GM12878 (cell line): ENCODE measurements at regions not wholly inside any gene's neighbourhood (a gene's known extent, or its start where the extent isn't known, plus 50 kb on each side); places are given as distances from the start of the nearest gene placed in this dataset.

Source experiments
- ATAC-seq: fragments of 200-7000 bp; cut with Tn5 transposase; 3 replicates; pipeline ENCODE4 v1.9.1; 2020; ENCODE audit warnings: mild to moderate bottlenecking, moderate library complexity
- BruUV-seq: library from RNA; stranded (reverse); fragments of 400-500 nt; replicated peaks from 2 replicates; lab custom pipeline; 2021; lab: Mats Ljungman, UMichigan
- CTCF ChIA-PET: fragments of 300-600 bp; sonication (Branson Sonifier 250); formaldehyde crosslinking; extraction: SDS; loops from one replicate; lab custom pipeline; 2021; ENCODE audit warnings: inconsistent platforms; lab: Yijun Ruan, JAX
- POLR2A ChIA-PET: fragments of 350-600 bp; formaldehyde crosslinking; extraction: SDS; loops from one replicate; lab custom pipeline; 2021; ENCODE audit warnings: inconsistent platforms; lab: Charles Lee
- RAD21 ChIA-PET: fragments of 300-600 bp; sonication (Branson Sonifier 250); formaldehyde crosslinking; loops from one replicate; lab custom pipeline; 2023; ENCODE audit warnings: antibody characterized with exemption; ENCODE audit not compliant: unreplicated experiment; lab: Charles Lee
- SMC1A ChIA-PET: fragments of 300-600 bp; sonication (Branson Sonifier 250); formaldehyde crosslinking; loops from one replicate; lab custom pipeline; 2023; ENCODE audit not compliant: unreplicated experiment, uncharacterized antibody; lab: Charles Lee
- DNase-seq: peaks from one replicate; pipeline ENCODE4 v3.0.0-alpha.2; 2011; ENCODE audit warnings: low read depth, low spot score
- FAIRE-seq: peaks from 3 replicates; lab custom pipeline; 2011; peaks lifted over from hg19 to GRCh38; lab: Jason Lieb, UNC
- H2AFZ ChIP-seq: 2 replicates; pipeline ENCODE4 v1.6.0; 2011; ENCODE audit warnings: low read depth, low read length, control low read depth; ENCODE audit not compliant: control insufficient read depth
- H3K27ac ChIP-seq: 2 replicates; pipeline ENCODE4 v1.5.1; 2011; ENCODE audit warnings: control low read depth; ENCODE audit not compliant: control insufficient read depth, insufficient read depth
- H3K27me3 ChIP-seq, 2 experiments: replicated peaks in 1 of 2; 2 replicates each; pipeline versions ENCODE4 v1.6.0 to v1.6.1; 2011; ENCODE audit warnings: low read length in 1 of 2; ENCODE audit not compliant: control insufficient read depth in 2 of 2, insufficient read depth in 2 of 2
- H3K36me3 ChIP-seq, 2 experiments: 2 replicates each; pipeline ENCODE4 v1.5.1; 2011; ENCODE audit warnings: low read length in 1 of 2; ENCODE audit not compliant: control insufficient read depth in 2 of 2, insufficient read depth in 2 of 2
- H3K4me1 ChIP-seq: 2 replicates; pipeline ENCODE4 v1.6.1; 2011; ENCODE audit warnings: mild to moderate bottlenecking, low read length, moderate library complexity, mixed read lengths; ENCODE audit not compliant: control insufficient read depth, insufficient read depth
- H3K4me2 ChIP-seq: 2 replicates; pipeline ENCODE4 v1.6.0; 2011; ENCODE audit warnings: control low read depth; ENCODE audit not compliant: control insufficient read depth, insufficient read depth
- H3K4me3 ChIP-seq: fragments of 200-600 bp; sonication (generic); 2 replicates; pipeline ENCODE4 v1.5.1; 2016
- H3K79me2 ChIP-seq: 2 replicates; pipeline ENCODE4 v1.6.0; 2011; ENCODE audit warnings: low read length; ENCODE audit not compliant: control insufficient read depth, insufficient read depth
- H3K9ac ChIP-seq: 2 replicates; pipeline ENCODE4 v1.8.0; 2011; ENCODE audit warnings: low read length, control low read depth, mixed read lengths; ENCODE audit not compliant: control insufficient read depth, insufficient read depth
- H3K9me3 ChIP-seq: replicated peaks from 3 replicates; pipeline ENCODE4 v1.5.1; 2011; ENCODE audit warnings: mild to moderate bottlenecking, low read length; ENCODE audit not compliant: control insufficient read depth, insufficient read depth
- H4K20me1 ChIP-seq: 2 replicates; pipeline ENCODE4 v1.6.0; 2011; ENCODE audit not compliant: control insufficient read depth, insufficient read depth
- ATF3 ChIP-seq: IDR thresholded peaks from 2 replicates; pipeline ENCODE4 v1.6.1; 2011; ENCODE audit warnings: low read depth, mild to moderate bottlenecking, low read length, moderate library complexity, borderline replicate concordance; ENCODE audit errors: extremely low read depth
- BHLHE40 ChIP-seq, 2 experiments: fragments of 450-650 bp in 1 of 2; IDR thresholded peaks; 2 replicates each; pipeline ENCODE4 v1.6.1; 2011 to 2017; ENCODE audit warnings: low read depth in 2 of 2, borderline replicate concordance in 1 of 2, improper control_type of control experiment in 1 of 2, low read length in 1 of 2, mild to moderate bottlenecking in 1 of 2
- CEBPB ChIP-seq, 2 experiments: fragments of 150-350 bp in 1 of 2; IDR thresholded peaks; 2 replicates each; pipeline ENCODE4 v1.6.1; 2012 to 2014; ENCODE audit warnings: low read depth in 2 of 2, low read length in 2 of 2, borderline replicate concordance in 1 of 2, inconsistent platforms in 1 of 2
- CHD1 ChIP-seq: IDR thresholded peaks from 2 replicates; pipeline ENCODE4 v1.6.1; 2012; ENCODE audit warnings: low read depth, low read length, improper control_type of control experiment
- IKZF1 ChIP-seq: fragments of 450-650 bp; conservative IDR thresholded peaks from 2 replicates; pipeline ENCODE4 v1.6.1; 2017; ENCODE audit warnings: antibody characterized with exemption, mild to moderate bottlenecking
- IRF4 ChIP-seq: IDR thresholded peaks from 2 replicates; pipeline ENCODE4 v1.6.1; 2011; ENCODE audit warnings: low read depth, low read length
- KDM1A ChIP-seq: fragments of 200-600 bp; sonication (generic); IDR thresholded peaks from 2 replicates; pipeline ENCODE4 v1.6.1; 2016; ENCODE audit warnings: borderline replicate concordance
- MTA3 ChIP-seq: IDR thresholded peaks from 2 replicates; pipeline ENCODE4 v1.6.1; 2012; ENCODE audit warnings: low read length, inconsistent platforms, borderline replicate concordance
- MYC ChIP-seq: IDR thresholded peaks from 2 replicates; pipeline ENCODE4 v1.6.1; 2011; ENCODE audit warnings: mild to moderate bottlenecking, low read length, moderate library complexity, inconsistent platforms; ENCODE audit not compliant: insufficient read depth, insufficient replicate concordance, insufficient read length, severe bottlenecking
- NFYA ChIP-seq: IDR thresholded peaks from 2 replicates; pipeline ENCODE4 v1.6.1; 2011; ENCODE audit warnings: low read depth, mild to moderate bottlenecking, low read length, improper control_type of control experiment, borderline replicate concordance
- NKRF ChIP-seq: fragments of 450-650 bp; conservative IDR thresholded peaks from 2 replicates; pipeline ENCODE4 v1.6.1; 2017; ENCODE audit warnings: mild to moderate bottlenecking, moderate library complexity
- NR2C1 ChIP-seq: fragments of 450-650 bp; IDR thresholded peaks from 2 replicates; pipeline ENCODE4 v1.6.1; 2017; ENCODE audit warnings: antibody characterized with exemption, mild to moderate bottlenecking, moderate library complexity
- NR2F1 ChIP-seq: fragments of 450-650 bp; conservative IDR thresholded peaks from 2 replicates; pipeline ENCODE4 v1.6.1; 2017; ENCODE audit warnings: mild to moderate bottlenecking
- PKNOX1 ChIP-seq: fragments of 450-650 bp; IDR thresholded peaks from 2 replicates; pipeline ENCODE4 v1.6.1; 2016; ENCODE audit warnings: mild to moderate bottlenecking
- POLR2AphosphoS2 ChIP-seq: IDR thresholded peaks from 2 replicates; pipeline ENCODE4 v1.6.1; 2011; ENCODE audit warnings: low read depth, mild to moderate bottlenecking, low read length, improper control_type of control experiment, moderate library complexity
- RBBP5 ChIP-seq: fragments of 200-600 bp; sonication (generic); conservative IDR thresholded peaks from 2 replicates; pipeline ENCODE4 v1.6.1; 2016
- RELA ChIP-seq: fragments of 450-650 bp; IDR thresholded peaks from 2 replicates; pipeline ENCODE4 v1.8.0; 2014; ENCODE audit warnings: borderline replicate concordance; ENCODE audit not compliant: partially characterized antibody
- SREBF1 ChIP-seq: IDR thresholded peaks from 2 replicates; pipeline ENCODE4 v1.6.1; 2012; ENCODE audit warnings: mild to moderate bottlenecking, low read length
- ZNF207 ChIP-seq: fragments of 450-650 bp; IDR thresholded peaks from 2 replicates; pipeline ENCODE4 v1.6.1; 2014; ENCODE audit warnings: antibody characterized with exemption, mild to moderate bottlenecking, borderline replicate concordance
- ZNF24 ChIP-seq: fragments of 450-650 bp; IDR thresholded peaks from 2 replicates; pipeline ENCODE4 v1.6.1; 2017; ENCODE audit warnings: antibody characterized with exemption, mild to moderate bottlenecking
- ZSCAN29 ChIP-seq: fragments of 450-650 bp; IDR thresholded peaks from 2 replicates; pipeline ENCODE4 v1.6.1; 2017; ENCODE audit warnings: mild to moderate bottlenecking, moderate library complexity
- ZZZ3 ChIP-seq: IDR thresholded peaks from 2 replicates; pipeline ENCODE4 v1.6.1; 2011; ENCODE audit warnings: low read depth; ENCODE audit not compliant: control insufficient read depth, insufficient read length
- WGBS: methylation state at CpG from one replicate; pipeline ENCODE4 v1.1.6; 2016; ENCODE audit warnings: low lambda C conversion rate; ENCODE audit not compliant: insufficient replicate concordance, insufficient coverage; ENCODE audit errors: missing lambda C conversion rate; 5-methylcytosine and 5-hydroxymethylcytosine counted together
- in situ Hi-C: fragments of 300-500 bp; cut with MboI; formaldehyde crosslinking; loops from 9 replicates; pipeline ENCODE4 v1.14.3; 2018; ENCODE audit warnings: mixed read lengths
- intact Hi-C: fragments of 100-400 bp; cut with micrococcal nuclease; formaldehyde crosslinking; loops from one replicate; pipeline ENCODE4 v1.14.2; 2022; ENCODE audit not compliant: unreplicated experiment

- TF ChIP-seq ATF3, result no peak
- TF ChIP-seq ZNF24, result no peak
- no peak for TF ChIP-seq NR2C1
- TF ChIP-seq ZNF207, result no peak
- TF ChIP-seq PKNOX1, result no peak
- TF ChIP-seq MTA3, result no peak
- TF ChIP-seq, all 136 proteins: peak for 0
Measured at GRCh38 chr5:142211918-142212317, 103.3 kb downstream of the NDFIP1 start (continued).

- Histone ChIP-seq H3K9ac (no peak overlapping the region), H3K4me1 (no peaks in the 10 kb centered on the region), H3K9me3 (no peaks in the 10 kb centered on the region), H2AFZ (no peak overlapping the region), H3K27me3 (no peaks in the 10 kb centered on the region; a peak in 1 of 4 replicates), H3K79me2 (no peaks in the 10 kb centered on the region), H3K4me3 (no peak overlapping the region), H3K27ac (no peak overlapping the region), H3K36me3 (no peaks in the 10 kb centered on the region), H3K4me2 (no peak overlapping the region), H4K20me1 (no peaks in the 10 kb centered on the region)
- DNase-seq (no peak), FAIRE-seq (no peak), ATAC-seq (no peak)
- intact Hi-C loops (no loop called here), in situ Hi-C loops (no loop called here)
- CTCF ChIA-PET, result no interaction called here
- POLR2A ChIA-PET, result no interaction called here
- BruUV-seq, result no TSS peak
- RAD21 ChIA-PET, result no interaction called here
- 43% methylated on average over 11 of the region's 11 CpGs for WGBS
- SMC1A ChIA-PET, result no interaction called here
- no peak for TF ChIP-seq RELA
- no peak for TF ChIP-seq SREBF1
- no peak for TF ChIP-seq NKRF
- no peak for TF ChIP-seq ZZZ3
- TF ChIP-seq BHLHE40 (IDR thresholded peaks at IDR 0.05; ENCODE audit: borderline replicate concordance in 1 of 2, low read depth in 2 of 2, low read length in 1 of 2), result no peak
- TF ChIP-seq NFYA, result no peak
- TF ChIP-seq CHD1, result no peak
- TF ChIP-seq MYC, result no peak
- no peak for TF ChIP-seq NR2F1
- TF ChIP-seq RBBP5, result no peak
- TF ChIP-seq IKZF1, result no peak
- no peak for TF ChIP-seq IRF4
- no peak for TF ChIP-seq ZSCAN29
- TF ChIP-seq CEBPB (IDR thresholded peaks at IDR 0.05; ENCODE audit: borderline replicate concordance in 1 of 2, low read depth in 2 of 2, low read length in 2 of 2), result no peak
- no peak for TF ChIP-seq POLR2AphosphoS2
- TF ChIP-seq KDM1A, result no peak
Measured at GRCh38 chr5:142210864-142211412, 102.4 kb downstream of the NDFIP1 start.
